SIG-M5 (cell line): ENCODE measurements at regions not wholly inside any gene's neighbourhood (a gene's known extent, or its start where the extent isn't known, plus 50 kb on each side); places are given as distances from the start of the nearest gene placed in this dataset.

Experiments
- DNase-seq: peaks from one replicate; lab custom pipeline; 2025; lab: John Stamatoyannopoulos, UW

DNA sequence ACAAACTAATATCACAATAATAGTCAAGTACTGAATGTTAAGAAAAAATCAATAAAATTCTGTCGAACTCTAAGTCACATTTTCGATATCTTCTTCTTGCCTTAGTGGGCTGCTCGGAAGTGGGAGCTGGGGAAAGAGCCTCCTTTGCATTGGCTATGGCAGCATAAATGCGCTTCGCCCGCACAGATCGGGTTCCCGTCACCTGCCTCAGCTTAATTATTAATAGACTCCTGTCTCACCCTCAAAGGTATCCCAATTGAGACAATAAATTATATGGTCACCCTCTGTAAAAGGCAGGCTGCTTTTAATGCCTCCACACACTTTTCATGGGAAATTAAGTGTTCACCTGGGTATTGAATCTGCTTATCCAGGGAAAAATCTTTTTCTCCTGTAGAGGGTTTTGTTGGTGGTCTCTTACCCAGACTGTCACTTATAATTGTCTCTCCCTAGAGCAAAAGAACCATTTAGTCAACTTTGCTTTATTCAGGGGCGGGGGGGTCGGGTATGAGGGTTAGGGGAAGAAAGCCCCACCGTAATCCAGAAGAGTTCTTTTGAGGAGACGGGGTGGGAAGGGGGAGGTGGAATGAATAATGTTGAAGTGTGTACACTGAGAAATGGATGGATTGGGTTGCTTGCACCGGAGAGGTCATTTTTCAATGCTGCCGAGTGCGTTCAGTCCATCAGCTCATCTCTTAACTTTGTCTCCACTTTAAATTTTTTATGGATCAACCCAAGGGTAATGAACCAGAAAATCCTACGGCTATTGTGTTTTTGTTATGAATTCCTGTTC is 682.6 kb upstream of the SGCG start:
- DNase-seq, result no peak

DNA sequence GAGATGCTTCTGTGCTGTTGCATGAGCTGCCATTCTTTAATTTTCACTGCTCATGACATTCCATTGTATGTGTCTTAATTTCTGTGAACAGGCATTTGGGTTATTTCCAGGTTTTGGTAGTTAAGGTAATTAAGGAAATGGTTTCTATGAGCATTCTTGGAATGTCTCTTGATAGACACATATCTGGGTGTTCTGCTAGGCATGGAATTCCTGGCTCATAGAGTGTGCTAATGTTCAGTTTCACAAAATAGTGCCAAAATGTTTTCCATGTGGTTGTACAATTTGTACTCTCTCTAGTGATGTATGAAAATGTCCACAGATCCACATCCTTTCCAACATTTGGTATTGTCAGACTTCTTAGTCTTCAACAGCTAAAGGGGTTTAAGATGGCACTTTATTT is 680.9 kb upstream of the SGCG start:
- no peak for DNase-seq

DNA sequence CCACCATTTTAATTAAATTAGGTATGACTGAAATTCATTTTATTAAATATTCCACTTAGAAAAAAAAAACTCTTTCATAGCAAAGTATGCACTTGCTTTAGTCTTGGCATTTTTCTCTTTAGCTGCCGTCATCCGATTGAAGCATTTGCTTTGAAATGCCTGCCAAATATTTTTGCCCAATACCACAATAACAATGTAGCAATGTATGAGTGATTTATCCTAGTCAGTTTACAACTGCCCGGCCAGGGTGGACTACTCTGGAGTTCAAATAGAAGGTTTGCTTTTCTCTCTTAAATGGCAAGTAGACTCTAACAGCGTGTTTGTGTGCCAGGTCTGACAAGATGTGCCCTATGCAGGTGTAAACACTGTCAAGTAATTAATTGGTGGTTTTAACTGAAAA is 675.3 kb upstream of the SGCG start:
- DNase-seq, result no peak

DNA sequence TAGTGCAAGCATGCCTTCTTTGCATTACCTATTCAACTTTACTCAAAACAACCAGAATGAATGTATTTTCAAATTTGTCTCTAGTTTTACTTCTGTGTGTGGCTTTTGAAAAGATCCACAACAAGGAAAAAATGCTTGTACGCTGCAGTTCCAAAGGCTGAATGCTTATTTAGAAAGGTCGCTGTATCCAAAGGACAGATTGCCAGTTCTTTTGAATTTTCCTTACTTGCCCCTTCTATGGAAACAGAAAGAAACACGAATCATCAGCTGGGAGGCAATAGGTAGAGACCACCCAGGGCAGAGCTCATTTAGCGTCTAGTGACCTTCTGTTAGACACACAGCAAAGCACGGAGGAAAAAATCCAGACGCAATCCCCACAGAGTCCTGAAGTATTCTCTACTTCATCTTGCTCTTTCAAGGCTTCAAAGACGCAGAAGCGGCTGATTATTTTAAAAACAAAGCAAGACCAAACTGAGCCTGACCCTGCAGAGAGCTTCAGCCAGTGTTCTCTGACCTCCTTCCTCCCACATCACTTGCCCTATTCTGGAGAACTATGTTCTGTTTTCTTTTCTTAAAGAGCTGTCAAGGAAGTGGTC is 674.6 kb upstream of the SGCG start:
- no peak for DNase-seq

DNA sequence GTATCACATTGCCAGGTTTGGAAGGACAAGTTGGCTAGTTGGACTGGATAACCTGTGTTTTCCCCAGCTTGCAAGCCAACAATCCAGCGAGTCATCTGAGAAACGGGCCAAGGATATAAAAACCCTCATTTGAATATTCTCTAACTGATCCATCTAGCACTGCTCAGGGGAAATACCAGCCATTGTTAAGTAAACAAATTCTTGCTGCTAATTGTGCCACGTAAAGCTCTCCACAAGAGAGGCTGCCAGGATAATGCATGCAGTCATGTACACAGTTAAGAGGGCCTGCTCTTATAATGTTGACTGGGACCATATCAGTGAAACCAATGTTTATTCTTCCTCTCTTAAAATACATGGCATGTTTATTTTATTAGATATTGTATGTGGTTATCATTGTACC is 663.2 kb upstream of the SGCG start:
- no peak for DNase-seq

DNA sequence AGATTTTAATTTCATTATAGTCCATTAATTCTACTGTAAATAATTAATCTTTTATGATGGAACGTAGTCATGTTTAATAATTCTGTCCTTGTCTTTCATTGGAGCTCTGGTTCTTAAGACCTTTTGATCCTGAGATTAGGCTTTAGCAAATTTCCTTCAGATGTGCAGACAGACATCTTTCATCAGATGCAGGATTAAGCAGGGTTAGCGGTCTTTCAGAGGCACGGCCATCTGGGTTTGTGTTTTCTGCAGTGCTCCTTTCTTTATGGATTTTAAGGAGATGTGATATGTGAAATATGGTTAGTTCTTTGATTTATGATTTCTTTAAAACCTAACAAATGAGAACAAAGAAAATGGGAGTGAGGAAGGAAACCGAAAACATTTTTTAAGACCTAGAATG is 643.9 kb upstream of the SGCG start:
- DNase-seq, result no peak

DNA sequence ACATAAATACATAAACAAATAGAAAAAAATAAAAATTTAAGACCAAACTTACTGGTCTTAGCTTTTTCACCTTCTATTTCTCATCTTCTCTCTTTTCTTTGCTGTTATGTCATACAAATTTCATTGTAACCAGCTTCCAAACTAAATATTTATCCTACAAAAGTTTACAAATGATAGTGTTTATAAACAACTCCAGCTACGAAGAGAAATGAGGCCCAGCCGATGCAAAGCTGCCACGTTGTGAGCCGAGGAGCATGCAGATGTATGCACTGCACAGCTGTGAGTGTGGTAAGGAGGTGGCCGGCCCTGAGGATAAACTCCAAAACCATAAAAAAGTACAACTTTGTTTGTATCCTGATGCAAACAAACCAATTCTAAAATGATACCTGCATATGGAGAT is 642.4 kb upstream of the SGCG start:
- no peak for DNase-seq

DNA sequence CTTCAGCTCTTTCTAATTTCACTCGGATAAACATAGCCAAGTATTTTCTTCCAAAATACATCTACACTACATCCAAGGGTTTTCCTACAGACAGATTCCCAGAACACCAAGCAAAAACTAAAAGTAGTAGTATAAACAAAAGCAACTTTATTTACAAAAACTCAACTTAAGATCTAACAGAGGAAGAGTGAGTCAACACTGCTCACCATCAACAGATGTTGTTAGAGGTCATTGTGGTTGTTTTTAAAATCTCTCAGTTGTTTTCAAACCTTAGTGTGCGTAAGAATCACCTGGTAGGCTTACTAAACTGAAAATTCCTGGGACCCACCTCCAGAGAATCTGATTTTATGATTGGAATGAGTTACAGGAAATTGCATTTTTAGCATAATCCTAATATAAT is 631.7 kb upstream of the SGCG start:
- DNase-seq, result no peak

DNA sequence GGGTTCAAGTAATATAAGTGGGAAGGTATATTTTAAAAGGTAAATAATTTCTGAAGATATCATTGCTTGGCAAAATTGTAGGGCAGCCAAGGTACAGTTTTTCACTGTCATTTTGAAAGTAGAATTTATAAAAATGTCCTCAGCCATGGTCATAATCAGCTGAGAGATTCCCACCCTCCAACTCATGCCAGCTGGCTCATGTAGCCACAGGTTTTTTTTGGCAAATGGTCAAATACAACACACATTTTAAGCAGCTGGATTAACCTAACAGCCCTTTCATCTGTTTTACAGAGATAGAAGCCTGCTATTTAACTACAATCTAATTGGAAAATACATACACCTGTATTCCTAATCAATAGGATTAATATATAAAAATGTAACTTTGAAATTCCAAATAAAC is 619.2 kb upstream of the SGCG start:
- no peak for DNase-seq

DNA sequence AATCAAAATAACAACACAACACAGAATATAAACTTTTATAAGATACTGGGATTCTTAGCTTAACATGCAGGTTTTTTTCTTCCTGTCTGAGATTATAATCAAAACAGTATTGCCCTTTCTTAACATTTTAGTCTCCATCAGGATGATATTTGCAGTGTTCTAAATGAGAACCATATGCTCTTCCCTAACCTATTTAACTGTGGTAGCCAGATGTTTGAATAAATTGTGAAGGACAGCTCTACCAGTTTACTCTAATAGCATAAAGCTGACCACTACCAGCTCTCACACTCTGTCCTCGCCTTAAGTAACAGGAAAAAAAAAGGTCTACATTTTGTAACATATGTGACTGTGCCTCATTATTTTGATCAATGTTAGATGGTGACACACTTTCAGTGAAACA is 618.7 kb upstream of the SGCG start:
- no peak for DNase-seq

DNA sequence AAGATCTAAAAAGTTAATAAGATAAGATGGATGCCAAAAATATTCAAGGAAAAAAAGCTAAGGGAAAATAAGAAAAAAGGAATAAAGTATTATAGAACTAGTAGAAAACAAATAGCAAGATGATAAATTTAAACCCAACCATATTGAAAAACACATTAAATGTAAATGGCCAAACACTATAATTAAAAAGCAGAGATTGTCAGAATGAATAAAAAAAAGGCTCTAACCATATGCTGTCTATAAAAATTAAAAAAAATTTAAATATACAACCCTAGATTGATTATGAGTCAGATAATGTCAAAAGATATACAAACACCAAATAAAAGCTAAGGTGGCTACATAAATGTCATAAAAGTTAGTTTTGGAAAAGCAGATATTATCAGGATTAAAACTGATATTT is 617.5 kb upstream of the SGCG start:
- DNase-seq, result no peak

DNA sequence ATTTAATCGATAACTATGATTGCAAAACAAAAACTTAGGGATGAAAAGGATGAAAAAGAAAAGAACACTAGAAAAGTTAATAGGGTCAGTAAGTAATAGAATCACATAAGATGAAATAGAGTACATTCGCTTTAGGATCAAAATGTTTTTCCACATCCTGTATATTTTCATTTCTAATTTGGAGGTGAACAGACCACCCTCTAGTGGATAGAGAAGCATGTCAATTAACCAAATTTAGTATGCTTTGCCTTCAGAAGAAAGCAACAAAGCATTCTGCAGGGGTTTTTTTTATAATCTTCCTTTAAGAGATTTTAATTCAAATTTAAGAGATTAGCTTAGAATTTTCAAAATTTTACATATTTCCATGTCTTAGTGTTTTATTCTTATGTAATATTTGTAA is 611.0 kb upstream of the SGCG start:
- DNase-seq, result no peak

DNA sequence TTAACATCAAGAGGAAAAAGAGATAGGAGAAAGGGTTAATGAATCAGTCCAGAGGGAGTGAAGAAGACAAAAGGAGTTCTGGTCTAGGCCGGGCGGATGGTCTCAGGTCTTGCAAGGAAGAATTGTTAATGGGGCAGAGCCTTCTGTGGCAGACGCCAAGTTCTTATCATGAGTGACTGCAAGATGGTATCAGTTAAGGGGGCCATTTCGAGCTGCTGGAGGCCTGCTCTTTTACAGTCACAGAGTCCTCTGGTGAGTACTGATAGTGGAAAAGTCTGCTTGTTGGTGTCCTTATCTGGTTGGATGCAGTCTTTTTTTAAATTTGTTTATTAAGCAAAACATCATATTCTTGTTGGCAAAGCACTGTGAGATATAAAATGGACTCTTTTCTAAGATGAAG is 590.9 kb upstream of the SGCG start:
- DNase-seq, result no peak

DNA sequence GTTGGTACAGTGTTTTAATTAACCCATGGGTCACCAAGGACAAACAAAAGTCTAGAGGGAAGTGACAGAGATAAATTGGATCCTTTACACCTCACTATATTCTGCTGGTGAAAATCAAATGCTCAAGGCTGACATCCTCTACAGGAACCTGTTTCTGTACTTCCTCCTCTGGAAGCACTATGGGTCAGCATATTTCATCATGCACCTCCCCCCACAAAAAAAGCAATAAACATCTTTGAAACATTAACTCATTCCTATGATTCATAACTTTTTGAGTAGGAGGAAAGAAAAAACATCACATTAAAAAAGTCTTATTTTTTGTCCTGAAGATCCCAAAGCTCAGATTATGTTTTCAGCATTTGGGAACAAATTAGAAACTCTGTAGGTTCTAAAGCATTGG is 588.3 kb upstream of the SGCG start:
- no peak for DNase-seq

DNA sequence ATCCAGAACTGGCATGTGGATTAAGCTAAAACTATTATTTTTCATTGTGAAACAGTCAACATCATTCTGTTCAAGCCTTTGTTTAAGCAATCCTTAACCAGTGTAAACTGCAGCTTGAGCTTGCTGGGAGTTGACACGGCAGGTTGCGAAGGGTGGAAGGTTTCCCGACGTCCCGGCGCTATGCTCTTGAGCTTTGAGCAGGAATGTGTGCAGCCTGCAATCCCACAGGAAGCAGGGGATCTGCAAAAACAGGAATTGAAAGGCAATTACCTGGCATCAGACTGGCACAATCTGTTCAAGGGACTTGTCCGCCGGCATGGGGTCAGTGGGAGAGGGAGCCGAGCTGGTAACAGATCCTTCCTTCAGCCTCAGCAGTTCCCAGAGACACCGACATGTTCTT is 586.7 kb upstream of the SGCG start:
- no peak for DNase-seq

DNA sequence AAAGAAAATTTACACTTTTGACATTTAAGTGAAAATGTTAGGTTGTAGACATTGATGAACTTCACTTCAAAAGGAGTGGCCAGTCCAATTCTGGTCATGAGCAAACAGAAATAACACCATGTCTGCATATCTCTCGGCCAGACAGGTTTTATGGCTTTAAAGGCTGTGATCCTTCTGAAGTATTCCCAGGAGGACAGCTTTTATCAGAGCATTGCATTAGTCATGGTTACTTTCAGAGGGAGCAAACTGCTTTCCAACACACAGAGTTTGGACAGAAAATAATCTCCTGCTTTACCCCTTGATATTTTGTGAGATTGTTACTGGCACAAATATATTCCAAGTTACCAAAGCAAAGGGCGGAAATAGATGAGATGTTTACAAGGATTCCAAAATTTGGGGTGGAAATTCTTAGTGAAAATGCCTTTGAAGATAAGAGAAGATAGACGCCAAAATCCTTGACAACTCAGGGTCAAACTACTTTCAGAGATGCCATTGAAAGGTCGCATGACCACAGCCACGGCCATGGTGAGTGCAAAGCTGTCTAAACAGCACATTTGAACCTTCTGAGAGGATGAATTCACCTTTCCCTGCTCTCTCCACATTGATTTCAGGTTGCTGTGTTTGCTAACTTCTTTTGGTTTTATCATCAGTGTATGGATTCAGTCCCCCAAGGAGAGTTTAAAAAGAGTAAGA is 584.5 kb upstream of the SGCG start:
- no peak for DNase-seq

DNA sequence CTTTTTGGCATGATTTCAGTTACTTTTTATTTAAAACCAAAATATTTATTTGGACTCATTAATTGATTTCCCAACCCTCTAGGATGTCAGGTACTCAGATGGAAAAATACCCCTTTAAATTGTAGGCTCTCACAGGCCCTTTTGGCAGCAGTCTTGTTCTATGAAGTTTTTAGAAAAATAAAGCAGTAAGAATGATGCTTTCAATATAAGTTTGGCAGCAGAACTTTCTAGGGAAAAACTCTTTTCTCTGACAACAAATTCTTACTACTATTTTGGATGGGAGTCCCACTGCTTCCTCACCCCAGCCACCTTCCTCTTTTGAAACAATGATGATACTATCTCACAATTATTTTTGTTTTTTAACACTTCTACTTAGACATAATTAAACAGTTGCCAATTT is 581.6 kb upstream of the SGCG start:
- no peak for DNase-seq

DNA sequence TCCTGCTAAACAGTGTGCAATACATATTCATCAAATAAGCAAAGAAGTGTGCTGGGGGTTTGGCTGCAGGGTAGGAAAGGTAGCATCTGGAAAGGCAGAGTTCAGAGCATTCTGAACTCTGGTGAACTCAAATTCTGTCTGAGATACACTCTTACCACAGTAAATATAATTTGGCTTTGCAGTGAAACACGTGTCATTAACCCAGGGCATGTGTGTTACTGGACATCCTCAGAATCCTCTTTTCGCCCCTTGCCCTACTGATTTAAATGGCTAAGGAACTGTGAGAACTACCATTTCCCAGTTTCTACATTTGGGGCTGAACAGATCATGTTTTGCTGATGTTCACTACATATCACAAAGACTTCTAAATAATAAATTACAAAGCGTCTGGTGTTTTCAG is 562.8 kb upstream of the SGCG start:
- DNase-seq, result no peak

DNA sequence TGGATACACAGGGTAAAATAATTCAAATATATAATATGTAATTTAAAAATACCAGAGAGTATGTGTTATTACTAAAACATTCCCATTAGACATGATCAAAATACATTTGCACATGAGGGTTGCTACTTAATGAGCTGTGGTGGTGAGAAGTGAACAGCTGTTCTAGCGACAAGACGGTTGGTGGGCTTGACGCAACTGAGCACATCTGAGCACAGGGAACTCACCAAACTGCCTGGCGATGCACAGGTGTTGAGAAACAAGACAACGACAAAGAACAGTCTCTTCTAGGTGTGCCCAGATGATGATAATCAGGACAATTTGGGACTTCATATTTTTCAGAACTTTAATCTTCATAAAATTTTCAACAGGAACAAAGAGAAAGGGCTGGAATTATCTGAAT is 555.1 kb upstream of the SGCG start:
- no peak for DNase-seq

DNA sequence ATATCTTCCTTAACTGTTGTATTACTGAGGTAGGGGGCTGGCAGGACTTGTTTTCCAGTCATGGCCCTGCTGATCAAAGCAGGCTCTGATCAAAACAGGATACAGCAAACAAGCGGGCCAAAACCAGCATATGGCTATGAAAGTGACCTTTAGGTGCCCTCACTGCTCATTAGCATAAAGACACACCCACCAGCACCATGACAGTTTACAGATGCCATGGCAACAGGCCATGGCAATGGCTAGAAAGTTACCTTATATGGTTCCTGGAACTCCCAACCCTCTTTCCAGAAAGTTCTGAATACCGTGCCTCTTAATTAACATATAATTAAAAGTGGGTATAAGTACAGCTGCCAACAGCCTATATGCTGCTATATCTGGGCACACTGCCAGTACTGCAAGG is 551.4 kb upstream of the SGCG start:
- no peak for DNase-seq

DNA sequence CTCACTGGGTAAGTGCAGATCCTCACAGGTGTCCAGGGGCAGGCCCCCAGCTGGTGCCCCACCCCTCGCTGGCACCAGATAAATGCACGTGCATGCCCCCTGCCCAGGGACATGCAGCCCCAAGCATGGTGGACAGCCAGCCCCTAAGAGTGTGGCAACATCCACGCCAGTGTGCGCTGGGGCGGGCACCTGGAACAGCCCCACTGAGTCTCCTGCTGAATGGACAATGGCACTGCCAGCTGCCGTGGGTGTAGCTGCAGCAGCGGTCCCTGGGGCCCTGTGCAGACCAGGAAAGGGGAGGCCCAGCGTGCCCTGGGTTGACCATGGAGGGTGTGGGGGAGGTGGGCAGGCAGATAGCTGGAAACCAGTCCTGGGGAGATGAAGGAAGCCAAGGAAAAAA is 538.7 kb upstream of the SGCG start:
- no peak for DNase-seq

DNA sequence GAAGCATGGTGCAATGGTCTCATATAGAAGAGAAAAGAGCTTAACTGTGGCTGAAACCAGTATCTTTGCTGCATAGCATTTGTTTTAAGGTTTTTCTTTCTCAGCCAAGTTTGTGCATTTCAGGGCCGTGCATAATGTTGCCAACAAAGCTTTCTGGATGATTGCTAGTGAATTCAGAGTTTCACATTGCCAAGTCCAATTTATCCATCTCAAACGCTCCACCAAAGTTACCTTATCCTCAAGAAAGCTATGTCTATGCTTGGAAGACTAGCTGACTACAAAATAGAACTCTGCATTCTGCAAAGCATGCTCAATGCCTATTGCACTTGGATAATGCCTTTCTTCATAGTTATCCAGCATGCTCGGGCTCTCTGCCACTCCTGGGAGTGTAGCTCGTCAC is 535.8 kb upstream of the SGCG start:
- DNase-seq, result no peak

DNA sequence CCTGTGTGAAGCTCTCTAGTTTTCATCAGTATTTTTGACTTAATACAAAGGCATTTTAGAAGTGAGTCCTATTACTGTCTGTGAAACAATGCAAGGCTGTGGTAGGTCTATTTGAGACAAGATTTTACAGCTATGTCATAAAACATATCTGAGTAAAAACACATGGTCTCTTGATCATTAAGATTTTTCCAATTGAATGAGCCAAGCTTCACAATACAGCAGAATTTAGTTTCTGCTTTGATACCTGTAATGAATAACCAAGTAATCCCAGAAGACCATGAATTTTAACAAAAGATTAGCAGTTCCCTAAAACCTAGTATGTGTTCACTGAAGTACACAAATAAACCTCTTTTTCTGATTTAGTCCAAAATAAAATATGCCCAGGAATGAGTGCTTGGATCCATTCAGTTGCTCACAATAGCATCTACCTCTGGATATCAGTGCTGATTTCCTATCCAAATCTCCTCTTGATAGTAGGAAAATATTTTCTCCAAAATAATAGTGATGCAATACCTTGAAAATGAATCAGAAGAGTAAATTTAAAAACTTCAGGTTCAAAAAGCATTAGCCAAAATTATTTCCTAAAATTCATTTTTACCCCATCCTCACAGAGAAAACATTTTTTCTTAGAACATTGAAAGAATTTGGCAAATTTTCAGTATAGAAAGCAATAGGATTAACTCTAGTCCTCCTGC is 533.5 kb upstream of the SGCG start:
- DNase-seq, result no peak
